HepG2 (cell line): ENCODE measurements at regions not wholly inside any gene's neighbourhood (a gene's known extent, or its start where the extent isn't known, plus 50 kb on each side); places are given as distances from the start of the nearest gene placed in this dataset.
A peak's percentile ranks its signal among the peaks of the same experiment; 100 is the strongest.

Experiments
- ATF6 ChIP-seq: sonication (generic); formaldehyde crosslinking; conservative IDR thresholded peaks from 2 replicates; pipeline ENCODE4 v1.4.0; 2020; ENCODE audit warnings: missing genetic modification reagents
- CBFB ChIP-seq: sonication (generic); formaldehyde crosslinking; IDR thresholded peaks from 2 replicates; pipeline ENCODE4 v1.4.0; 2020; ENCODE audit warnings: missing genetic modification reagents
- CHCHD3 ChIP-seq: sonication (generic); formaldehyde crosslinking; IDR thresholded peaks from 2 replicates; pipeline ENCODE4 v1.8.0; 2022; ENCODE audit warnings: mild to moderate bottlenecking, missing genetic modification reagents, moderate library complexity
- CREM ChIP-seq, 2 experiments: sonication (generic) in 1 of 2; formaldehyde crosslinking in 1 of 2; IDR thresholded peaks; 2 replicates each; pipeline versions ENCODE4 v1.4.0 to v1.6.1; 2016 to 2020; ENCODE audit warnings: antibody characterized with exemption in 1 of 2, mild to moderate bottlenecking in 1 of 2, missing genetic modification reagents in 1 of 2
- DR1 ChIP-seq: sonication (generic); formaldehyde crosslinking; IDR thresholded peaks from 2 replicates; pipeline ENCODE4 v1.8.0; 2021; ENCODE audit warnings: mild to moderate bottlenecking, missing genetic modification reagents, inconsistent platforms
- FOXP1 ChIP-seq, 2 experiments: fragments of 450-650 bp in 1 of 2; IDR thresholded peaks; 2 replicates each; pipeline ENCODE4 v1.6.1; 2017 to 2018; ENCODE audit warnings: antibody characterized with exemption in 1 of 2
- HNRNPL ChIP-seq: fragments of 200-400 bp; formaldehyde crosslinking; IDR thresholded peaks from 2 replicates; pipeline ENCODE4 v1.6.1; 2017; ENCODE audit warnings: mild to moderate bottlenecking, low read depth, low read length
- HOXA5 ChIP-seq: sonication (generic); formaldehyde crosslinking; IDR thresholded peaks from 2 replicates; pipeline ENCODE4 v1.4.0; 2020; ENCODE audit warnings: missing genetic modification reagents
- KAT8 ChIP-seq: IDR thresholded peaks from 2 replicates; pipeline ENCODE4 v1.6.1; 2016; ENCODE audit warnings: missing genetic modification reagents, missing compliant biosample characterization
- LBX2 ChIP-seq: sonication (generic); formaldehyde crosslinking; IDR thresholded peaks from 2 replicates; pipeline ENCODE4 v1.5.0; 2020; ENCODE audit warnings: missing genetic modification reagents, mild to moderate bottlenecking, borderline replicate concordance
- MEIS2 ChIP-seq: sonication (generic); formaldehyde crosslinking; IDR thresholded peaks from 2 replicates; pipeline ENCODE4 v1.9.0; 2021; ENCODE audit warnings: mild to moderate bottlenecking, missing genetic modification reagents
- NCOA5 ChIP-seq: sonication (generic); formaldehyde crosslinking; IDR thresholded peaks from 2 replicates; pipeline ENCODE4 v1.4.0; 2020; ENCODE audit warnings: missing genetic modification reagents
- NFKBIZ ChIP-seq: IDR thresholded peaks from 2 replicates; pipeline ENCODE4 v1.6.1; 2018; ENCODE audit warnings: missing genetic modification reagents, missing compliant biosample characterization
- ZEB1 ChIP-seq: IDR thresholded peaks from 2 replicates; pipeline ENCODE4 v1.6.1; 2012; ENCODE audit warnings: mild to moderate bottlenecking, low read depth, inconsistent platforms; ENCODE audit not compliant: insufficient replicate concordance
- ZMAT5 ChIP-seq: sonication (generic); formaldehyde crosslinking; IDR thresholded peaks from 2 replicates; pipeline ENCODE4 v1.5.0; 2020; ENCODE audit warnings: mild to moderate bottlenecking, low read depth, missing genetic modification reagents, borderline replicate concordance
- ZNF224 ChIP-seq: sonication (generic); formaldehyde crosslinking; IDR thresholded peaks from 2 replicates; pipeline ENCODE4 v1.5.0; 2020; ENCODE audit warnings: mild to moderate bottlenecking, missing genetic modification reagents
- ZNF432 ChIP-seq: sonication (generic); formaldehyde crosslinking; IDR thresholded peaks from 2 replicates; pipeline ENCODE4 v1.5.0; 2020; ENCODE audit warnings: missing genetic modification reagents, mild to moderate bottlenecking, borderline replicate concordance
- ZNF512B ChIP-seq: sonication (generic); formaldehyde crosslinking; IDR thresholded peaks from 2 replicates; pipeline ENCODE4 v1.5.1; 2020; ENCODE audit warnings: missing genetic modification reagents, mild to moderate bottlenecking, borderline replicate concordance
- ZNF549 ChIP-seq: sonication (generic); formaldehyde crosslinking; IDR thresholded peaks from 2 replicates; pipeline ENCODE4 v1.5.0; 2020; ENCODE audit warnings: missing genetic modification reagents
- ZNF710 ChIP-seq: sonication (generic); formaldehyde crosslinking; IDR thresholded peaks from 2 replicates; pipeline ENCODE4 v1.5.0; 2020; ENCODE audit warnings: mild to moderate bottlenecking, missing genetic modification reagents, borderline replicate concordance

- TF ChIP-seq NFKBIZ (CRISPR knock-in tag) (peak; percentile 88; the same call in 1 of the 2 replicates), ZNF710 (CRISPR knock-in tag) (peak; percentile 86; the same call in 1 of the 2 replicates), HOXA5 (CRISPR knock-in tag) (peak; percentile 74; the same call in 1 of the 2 replicates), CHCHD3 (CRISPR knock-in tag) (no peak), ZMAT5 (CRISPR knock-in tag) (no peak), ZNF224 (CRISPR knock-in tag) (peak; percentile 68; the same call in 1 of the 2 replicates), LBX2 (no peak), HNRNPL (0 out of 2 replicates have a peak, but pooled peaks have one; percentile 25), FOXP1 (IDR thresholded peaks at IDR 0.05) (no peak; the same call in 1 of the 2 replicates), FOXP1 (CRISPR knock-in tag; IDR thresholded peaks at IDR 0.05) (peak; percentile 83; the same call in 1 of the 2 replicates), CBFB (CRISPR knock-in tag) (peak; percentile 86), ZNF549 (CRISPR knock-in tag) (no peak), DR1 (no peak), MEIS2 (CRISPR knock-in tag) (peak; percentile 27; the same call in 1 of the 2 replicates), KAT8 (peak; percentile 73; the same call in 1 of the 2 replicates), NCOA5 (CRISPR knock-in tag) (no peak), ATF6 (CRISPR knock-in tag) (no peak), ZNF432 (CRISPR knock-in tag) (no peak), CREM (IDR thresholded peaks at IDR 0.05) (peak; percentile 33; the same call in 1 of the 2 replicates), CREM (CRISPR knock-in tag; IDR thresholded peaks at IDR 0.05) (no peak), ZEB1 (no peak), ZNF512B (CRISPR knock-in tag) (peak; percentile 97)
Measured at GRCh38 chr2:43018179-43019024, 208.0 kb downstream of the ZFP36L2 start (continued).
